Vagina (tissue), 2 donors: ENCODE measurements at regions not wholly inside any gene's neighbourhood (a gene's known extent, or its start where the extent isn't known, plus 50 kb on each side); places are given as distances from the start of the nearest gene placed in this dataset.

Experiments
- DNase-seq, 2 donors: peaks; one replicate each; pipeline ENCODE4 v3.0.0-alpha.2; 2017; ENCODE audit errors: extremely low spot score in 2 of 2
- H3K27ac ChIP-seq: fragments of 200-600 bp; sonication (generic); one replicate; pipeline ENCODE4 v1.5.1; 2019
- H3K27me3 ChIP-seq: fragments of 200-600 bp; sonication (generic); one replicate; pipeline ENCODE4 v1.5.1; 2019
- H3K36me3 ChIP-seq, 2 donors: fragments of 200-600 bp; sonication (generic); one replicate each; pipeline ENCODE4 v1.5.1; 2017 to 2019
- H3K4me1 ChIP-seq: fragments of 200-600 bp; sonication (generic); one replicate; pipeline ENCODE4 v1.5.1; 2019
- H3K4me3 ChIP-seq, 2 donors: fragments of 200-600 bp; sonication (generic); 1 replicate in 1 of 2; 2 replicates in 1 of 2; pipeline ENCODE4 v1.5.1; 2016 to 2019
- H3K9me3 ChIP-seq: fragments of 200-600 bp; sonication (generic); one replicate; pipeline ENCODE4 v1.5.1; 2019
- POLR2A ChIP-seq, 2 donors: fragments of 450-650 bp; IDR thresholded peaks; one replicate each; pipeline ENCODE4 v1.6.1; 2017; ENCODE audit warnings: antibody characterized with exemption in 2 of 2, mild to moderate bottlenecking in 2 of 2, moderate library complexity in 2 of 2
- POLR2AphosphoS5 ChIP-seq, 2 donors: sonication (generic); formaldehyde crosslinking; IDR thresholded peaks; one replicate each; pipeline ENCODE4 v1.9.0; 2017; ENCODE audit warnings: antibody characterized with exemption in 2 of 2, mild to moderate bottlenecking in 2 of 2, low read depth in 1 of 2; ENCODE audit not compliant: insufficient read depth in 1 of 2
- intact Hi-C: fragments of 100-400 bp; cut with DNase I; formaldehyde crosslinking; loops from one replicate; pipeline ENCODE4 v1.15.1; 2023
- TF ChIP-seq, protein P1 (sequence below), 3 experiments: fragments of 450-650 bp in 2 of 3; fragments of 200-600 bp in 1 of 3; sonication (generic) in 1 of 3; IDR thresholded peaks; one replicate each; pipeline ENCODE4 v1.5.1; 2017 to 2019; ENCODE audit warnings: antibody characterized with exemption in 3 of 3, mild to moderate bottlenecking in 2 of 3, moderate library complexity in 2 of 3

GRCh38 chr13:66102864-66103263 lies 1127.3 kb downstream of the PCDH9 start:
- H3K9me3 ChIP-seq: no peaks in the 10 kb centered on the region
- no peaks in the 10 kb centered on the region for H3K27me3 ChIP-seq
- no peak overlapping the region for H3K27ac ChIP-seq
- no peak overlapping the region for H3K4me3 ChIP-seq
- H3K4me1 ChIP-seq: no peaks in the 10 kb centered on the region
- no peaks in the 10 kb centered on the region for H3K36me3 ChIP-seq
- no peak for DNase-seq
- intact Hi-C loops: no loop called here
- TF ChIP-seq POLR2A (IDR thresholded peaks at IDR 0.05) (no peak), POLR2AphosphoS5 (IDR thresholded peaks at IDR 0.05; ENCODE audit: insufficient read depth in 1 of 2, low read depth in 1 of 2) (no peak)
- TF ChIP-seq, protein P1, sequence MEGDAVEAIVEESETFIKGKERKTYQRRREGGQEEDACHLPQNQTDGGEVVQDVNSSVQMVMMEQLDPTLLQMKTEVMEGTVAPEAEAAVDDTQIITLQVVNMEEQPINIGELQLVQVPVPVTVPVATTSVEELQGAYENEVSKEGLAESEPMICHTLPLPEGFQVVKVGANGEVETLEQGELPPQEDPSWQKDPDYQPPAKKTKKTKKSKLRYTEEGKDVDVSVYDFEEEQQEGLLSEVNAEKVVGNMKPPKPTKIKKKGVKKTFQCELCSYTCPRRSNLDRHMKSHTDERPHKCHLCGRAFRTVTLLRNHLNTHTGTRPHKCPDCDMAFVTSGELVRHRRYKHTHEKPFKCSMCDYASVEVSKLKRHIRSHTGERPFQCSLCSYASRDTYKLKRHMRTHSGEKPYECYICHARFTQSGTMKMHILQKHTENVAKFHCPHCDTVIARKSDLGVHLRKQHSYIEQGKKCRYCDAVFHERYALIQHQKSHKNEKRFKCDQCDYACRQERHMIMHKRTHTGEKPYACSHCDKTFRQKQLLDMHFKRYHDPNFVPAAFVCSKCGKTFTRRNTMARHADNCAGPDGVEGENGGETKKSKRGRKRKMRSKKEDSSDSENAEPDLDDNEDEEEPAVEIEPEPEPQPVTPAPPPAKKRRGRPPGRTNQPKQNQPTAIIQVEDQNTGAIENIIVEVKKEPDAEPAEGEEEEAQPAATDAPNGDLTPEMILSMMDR (IDR thresholded peaks at IDR 0.05): no peak

GRCh38 chr13:66099825-66100224 lies 1130.3 kb downstream of the PCDH9 start:
- Histone ChIP-seq H3K36me3 (no peaks in the 10 kb centered on the region), H3K27me3 (no peaks in the 10 kb centered on the region), H3K9me3 (no peaks in the 10 kb centered on the region), H3K4me3 (no peak overlapping the region), H3K27ac (no peak overlapping the region), H3K4me1 (no peaks in the 10 kb centered on the region)
- intact Hi-C loops: no loop called here
- TF ChIP-seq POLR2A (IDR thresholded peaks at IDR 0.05): no peak
- TF ChIP-seq POLR2AphosphoS5 (IDR thresholded peaks at IDR 0.05; ENCODE audit: insufficient read depth in 1 of 2, low read depth in 1 of 2): no peak
- TF ChIP-seq, protein P1 (IDR thresholded peaks at IDR 0.05): no peak
- no peak for DNase-seq

GRCh38 chr13:66098931-66099628 lies 1131.1 kb downstream of the PCDH9 start:
- DNase-seq: no peak
- Histone ChIP-seq H3K27ac (no peak overlapping the region), H3K27me3 (no peaks in the 10 kb centered on the region), H3K4me3 (no peak overlapping the region), H3K4me1 (no peaks in the 10 kb centered on the region), H3K9me3 (no peaks in the 10 kb centered on the region), H3K36me3 (no peaks in the 10 kb centered on the region)
- intact Hi-C loops: no loop called here
- TF ChIP-seq POLR2A (IDR thresholded peaks at IDR 0.05): no peak
- TF ChIP-seq, protein P1 (IDR thresholded peaks at IDR 0.05): no peak
- TF ChIP-seq POLR2AphosphoS5 (IDR thresholded peaks at IDR 0.05; ENCODE audit: insufficient read depth in 1 of 2, low read depth in 1 of 2): no peak

GRCh38 chr13:66089711-66090110 lies 1140.4 kb downstream of the PCDH9 start:
- Histone ChIP-seq H3K9me3 (no peaks in the 10 kb centered on the region), H3K27me3 (no peaks in the 10 kb centered on the region), H3K4me3 (no peak overlapping the region), H3K27ac (no peak overlapping the region), H3K4me1 (no peaks in the 10 kb centered on the region), H3K36me3 (no peaks in the 10 kb centered on the region)
- no peak for DNase-seq
- intact Hi-C loops: no loop called here
- TF ChIP-seq, protein P1 (IDR thresholded peaks at IDR 0.05): no peak
- TF ChIP-seq POLR2A (IDR thresholded peaks at IDR 0.05) (no peak), POLR2AphosphoS5 (IDR thresholded peaks at IDR 0.05; ENCODE audit: insufficient read depth in 1 of 2, low read depth in 1 of 2) (no peak)

GRCh38 chr13:66087269-66087710 lies 1142.8 kb downstream of the PCDH9 start:
- Histone ChIP-seq H3K9me3 (no peaks in the 10 kb centered on the region), H3K27me3 (no peaks in the 10 kb centered on the region), H3K4me1 (no peaks in the 10 kb centered on the region), H3K36me3 (no peaks in the 10 kb centered on the region), H3K27ac (no peak overlapping the region), H3K4me3 (no peak overlapping the region)
- DNase-seq: no peak
- intact Hi-C loops: no loop called here
- no peak for TF ChIP-seq POLR2A (IDR thresholded peaks at IDR 0.05)
- TF ChIP-seq, protein P1 (IDR thresholded peaks at IDR 0.05): no peak
- TF ChIP-seq POLR2AphosphoS5 (IDR thresholded peaks at IDR 0.05; ENCODE audit: insufficient read depth in 1 of 2, low read depth in 1 of 2): no peak
